NCI-H446 (cell line): ENCODE measurements at regions not wholly inside any gene's neighbourhood (a gene's known extent, or its start where the extent isn't known, plus 50 kb on each side); places are given as distances from the start of the nearest gene placed in this dataset.
A peak's percentile ranks its signal among the peaks of the same experiment; 100 is the strongest.

Experiments used
- DNase-seq, 2 experiments: peaks; one replicate each; lab custom pipeline; 2025; lab: John Stamatoyannopoulos, UW

GRCh38 chr14:76948976-76949375 lies 79.5 kb downstream of the IRF2BPL start:
- no peak for DNase-seq

DNA sequence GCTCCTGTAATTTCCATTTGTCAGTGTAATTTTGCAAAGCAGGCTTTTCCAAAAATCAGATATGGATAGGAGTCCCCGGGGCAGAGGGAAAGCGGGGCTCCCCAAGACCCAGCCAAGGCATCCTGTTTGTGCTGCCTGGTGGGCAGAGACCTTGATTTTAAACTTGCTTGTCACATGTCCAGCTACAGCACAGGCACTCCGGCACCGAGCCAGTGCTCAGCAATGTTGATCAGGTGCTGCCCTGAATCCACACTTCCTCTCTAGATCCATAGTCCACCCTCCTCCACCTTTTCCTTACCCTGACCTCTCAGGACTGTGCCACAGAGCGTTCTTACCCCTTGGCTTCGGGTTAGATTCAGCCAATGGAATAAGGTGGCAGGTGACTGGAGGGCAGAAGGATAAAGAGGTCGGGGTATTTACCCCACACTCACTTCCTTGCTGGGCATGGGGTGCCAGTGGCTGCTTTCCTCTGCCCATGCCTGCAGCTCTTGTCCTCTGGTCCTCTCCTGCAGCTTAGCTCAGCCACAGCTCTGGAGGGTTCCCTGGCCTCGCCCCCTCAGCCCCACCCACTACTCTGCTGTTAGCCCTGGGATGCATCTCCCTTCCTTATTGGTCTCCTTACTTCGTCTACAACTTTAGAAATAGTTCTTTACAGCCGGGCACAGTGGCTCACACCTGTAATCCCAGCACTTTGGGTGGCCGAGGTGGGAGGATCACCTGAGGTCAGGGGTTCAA lies 80.1 kb downstream of the IRF2BPL start:
- no peak for DNase-seq

DNA sequence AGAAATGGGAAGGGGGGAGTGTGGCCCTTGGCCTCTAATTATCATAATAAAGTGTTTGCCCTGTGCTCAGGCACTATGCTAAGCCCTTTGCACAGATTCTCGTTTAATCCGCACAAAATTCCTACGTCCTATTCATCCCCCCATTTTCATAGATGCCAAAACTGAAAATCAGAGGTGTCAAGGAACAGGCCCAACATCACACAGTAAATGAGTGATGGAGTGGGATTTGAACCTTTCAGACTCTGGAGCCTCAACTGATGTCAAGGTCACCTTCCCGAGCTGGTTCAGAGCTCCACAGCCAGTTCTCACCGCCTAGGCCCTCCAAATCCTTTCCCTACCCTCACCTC lies 80.7 kb downstream of the IRF2BPL start:
- no peak for DNase-seq

GRCh38 chr14:76947078-76947837 lies 81.2 kb downstream of the IRF2BPL start:
- peak; percentile 93 to 97 for DNase-seq

DNA sequence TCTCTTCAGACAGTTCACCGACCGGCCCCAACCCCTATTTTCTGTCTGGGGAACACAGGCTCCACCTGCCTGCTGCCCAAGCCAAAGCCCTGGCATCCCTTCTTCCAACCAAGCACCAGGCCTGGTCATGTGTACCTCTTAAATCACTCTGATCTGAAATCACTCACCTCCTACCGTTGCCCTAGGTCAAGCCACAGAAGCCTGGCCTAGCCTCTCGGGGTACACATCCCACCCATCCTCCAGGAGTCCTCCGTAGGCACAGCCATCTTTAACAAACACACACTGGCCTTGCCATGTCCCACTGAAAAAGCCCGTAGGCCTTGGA lies 81.8 kb downstream of the IRF2BPL start:
- DNase-seq = no peak

- no peak for DNase-seq
Observed at GRCh38 chr14:76943072-76943471, 85.4 kb downstream of the IRF2BPL start.

GRCh38 chr14:76941946-76942805 lies 86.3 kb downstream of the IRF2BPL start:
- no peak for DNase-seq

GRCh38 chr14:76941544-76941943 lies 87.0 kb downstream of the IRF2BPL start:
- DNase-seq = no peak

DNA sequence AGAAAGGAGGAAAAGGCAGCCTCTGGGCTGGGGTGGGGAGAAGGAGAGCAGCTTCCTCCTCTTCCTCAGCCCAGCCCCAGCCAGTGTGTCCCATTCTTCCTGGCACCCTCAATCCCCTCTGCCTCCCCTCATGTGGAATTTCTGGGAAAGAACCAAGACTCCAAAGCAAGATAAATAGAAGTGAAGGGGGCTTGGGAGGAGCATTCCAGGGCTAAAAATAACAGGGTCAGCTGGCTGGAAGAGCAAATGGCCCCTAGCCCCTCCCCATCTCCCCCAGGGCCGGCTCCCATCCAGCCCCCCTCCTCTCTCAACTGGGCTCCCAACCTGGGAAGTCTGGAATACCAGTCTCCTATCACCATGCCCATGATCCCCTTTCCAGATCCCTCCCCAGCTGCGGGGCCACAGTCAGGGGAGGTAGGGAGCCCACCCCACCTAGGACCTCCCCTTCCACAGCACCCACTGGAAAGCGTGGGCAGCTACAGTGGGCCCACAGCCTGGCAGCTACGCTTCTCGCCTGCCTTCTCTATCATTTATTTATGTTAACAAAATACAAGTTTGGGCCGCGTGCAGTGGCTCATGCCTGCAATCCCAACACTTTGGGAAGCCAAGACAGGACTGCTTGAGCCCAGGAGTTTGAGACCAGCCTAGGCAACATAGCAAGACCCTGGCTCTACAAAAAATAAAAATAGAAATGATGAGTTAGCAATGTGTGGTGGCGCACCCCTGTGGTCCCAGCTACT lies 88.3 kb downstream of the IRF2BPL start:
- DNase-seq = peak in 1 of 2 experiments; percentile 36

DNA sequence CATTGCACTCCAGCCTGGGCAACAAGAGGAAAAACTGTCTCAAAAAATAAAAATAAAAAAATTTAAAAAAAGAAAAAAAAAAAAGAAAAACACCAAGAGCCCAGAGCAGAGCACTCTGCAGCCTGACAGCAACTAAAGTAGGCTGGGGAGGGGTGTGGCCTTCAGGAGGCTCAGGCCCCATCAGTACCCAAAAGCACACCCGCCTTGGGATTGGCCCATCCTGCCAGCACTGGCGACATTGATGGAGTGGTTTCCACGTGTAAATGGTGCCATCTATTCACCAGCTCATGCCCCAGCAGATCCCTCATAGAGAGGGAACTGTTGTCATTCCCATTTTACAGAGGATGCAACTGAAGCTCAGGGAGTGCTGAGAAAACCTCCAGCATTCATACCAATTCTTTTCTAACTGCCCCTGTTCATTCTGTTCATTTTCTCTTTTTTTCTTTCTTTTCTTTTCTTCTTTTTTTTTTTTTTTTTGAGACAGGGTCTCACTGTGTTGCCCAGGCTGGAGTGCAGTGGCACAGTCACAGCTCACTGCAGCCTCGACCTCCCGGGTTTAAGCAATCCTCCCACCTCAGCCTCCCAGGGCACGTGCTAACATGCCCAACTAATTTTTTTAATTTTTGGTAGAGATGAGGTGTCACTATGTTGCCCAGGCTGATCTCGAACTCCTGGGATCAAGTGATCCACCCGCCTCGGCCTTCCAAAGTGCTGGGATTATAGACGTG lies 89.3 kb downstream of the IRF2BPL start:
- peak in 1 of 2 experiments; percentile 41 for DNase-seq

DNA sequence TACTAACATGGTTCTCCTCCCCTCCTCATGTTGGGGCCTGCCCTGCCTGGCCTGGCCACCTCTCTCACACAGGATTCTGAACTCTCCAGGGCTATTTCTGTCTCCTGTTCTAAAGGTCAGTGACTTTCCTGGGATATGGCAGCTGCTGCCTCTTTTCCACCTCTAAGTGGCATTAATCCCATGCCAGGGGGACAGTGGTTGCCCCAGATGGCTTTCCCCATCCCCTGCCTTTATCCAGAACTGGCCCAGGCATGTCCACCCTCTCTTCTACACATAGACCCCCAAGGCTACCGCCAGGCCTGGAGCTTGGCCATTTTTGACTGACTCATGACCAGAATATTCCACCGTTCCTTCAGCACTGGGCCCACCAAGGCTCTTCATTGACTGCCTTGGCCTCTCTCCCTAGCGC lies 90.4 kb downstream of the IRF2BPL start:
- no peak for DNase-seq

DNA sequence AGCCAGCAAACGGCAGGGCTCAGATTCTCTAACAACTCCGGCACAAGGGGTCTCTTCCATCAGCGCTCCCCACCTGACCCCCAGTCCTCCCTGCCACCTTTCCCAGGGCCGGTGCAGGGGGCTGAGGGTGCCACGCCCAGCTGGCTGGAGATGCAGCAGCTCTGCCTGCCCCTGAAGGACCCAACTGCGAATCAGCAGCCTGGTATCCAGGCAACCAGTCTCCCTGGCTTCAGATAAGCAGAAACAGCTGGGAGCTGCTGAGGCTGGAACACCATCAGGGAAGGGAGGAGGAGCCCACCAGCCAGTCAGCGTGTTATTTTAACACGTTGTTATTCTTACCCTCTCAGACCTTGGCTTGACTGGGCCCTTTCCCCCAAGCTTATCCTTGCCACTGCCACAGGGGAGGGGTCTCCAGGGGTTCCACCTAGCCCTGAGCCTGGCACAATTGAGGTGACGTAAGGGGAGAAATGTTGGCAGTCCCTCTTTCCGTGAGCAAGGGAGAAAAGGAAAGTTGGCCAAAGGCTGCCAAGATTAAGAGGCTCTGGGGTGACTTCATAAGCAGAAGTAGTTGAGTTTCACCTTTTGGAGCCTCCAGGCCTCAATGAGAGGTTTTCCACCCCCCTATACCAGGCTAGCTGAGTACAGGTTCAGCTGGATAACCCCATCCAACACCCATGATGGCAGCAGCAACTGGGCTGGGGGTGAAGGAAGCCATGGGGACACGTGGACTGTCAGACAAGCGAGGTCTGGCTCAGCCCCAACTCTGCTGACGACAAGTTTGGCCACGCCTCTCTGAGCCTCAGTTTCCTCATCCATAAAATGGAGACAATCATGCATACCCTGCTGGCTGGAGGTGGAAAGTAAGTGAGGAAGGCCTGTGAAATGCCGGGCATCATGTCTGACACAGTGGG lies 91.1 kb downstream of the IRF2BPL start:
- DNase-seq = peak; percentile 35 to 83

- DNase-seq = no peak
Observed at GRCh38 chr14:76936483-76936882, 92.0 kb downstream of the IRF2BPL start.

DNA sequence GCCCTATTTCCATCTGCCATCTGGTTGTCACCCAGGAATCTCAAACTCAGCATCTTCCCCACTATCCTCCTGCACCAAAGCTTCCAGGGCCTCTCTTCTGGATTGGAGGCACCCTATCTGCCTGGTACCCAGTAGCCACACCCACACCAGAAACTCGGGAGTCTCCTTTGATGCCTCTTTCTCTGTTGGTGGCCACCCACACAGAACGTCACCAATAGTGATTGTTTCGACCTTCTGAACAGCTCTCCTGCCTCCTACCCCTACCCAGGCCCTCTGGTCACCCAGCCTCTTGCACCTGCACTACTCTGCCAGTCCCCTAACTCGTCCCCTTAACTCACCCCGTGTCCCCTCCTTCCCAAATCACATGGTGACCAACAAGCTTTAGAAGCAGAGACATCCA lies 95.0 kb downstream of the IRF2BPL start:
- DNase-seq = no peak

- DNase-seq = no peak
Observed at GRCh38 chr14:76931631-76932402, 96.7 kb downstream of the IRF2BPL start.

DNA sequence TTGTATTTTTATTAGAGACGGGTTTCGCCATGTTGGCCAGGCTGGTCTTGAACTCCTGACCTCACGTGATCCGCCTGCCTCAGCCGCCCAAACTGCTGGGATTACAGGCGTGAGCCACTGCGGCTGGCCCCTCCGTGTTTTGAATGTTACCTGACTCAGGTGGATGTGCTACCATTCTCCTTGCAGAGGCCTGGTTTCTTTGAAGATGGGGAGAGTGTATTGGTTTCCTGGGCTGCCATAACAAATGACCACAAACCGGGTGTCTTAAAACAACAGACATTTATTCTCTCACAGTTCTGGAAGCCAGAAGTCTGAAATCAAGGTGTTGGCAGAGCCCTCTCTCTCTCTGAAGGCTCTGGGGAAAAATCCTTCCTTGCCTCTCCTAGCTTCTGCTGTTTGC lies 98.0 kb downstream of the IRF2BPL start:
- no peak for DNase-seq

- DNase-seq = no peak
Observed at GRCh38 chr14:76929927-76930326, 98.6 kb downstream of the IRF2BPL start.

- peak in 1 of 2 experiments; percentile 46 for DNase-seq
Observed at GRCh38 chr14:76927971-76928700, 100.4 kb downstream of the IRF2BPL start.
